ENCODE measurements at regions not wholly inside any gene's neighbourhood (a gene's known extent, or its start where the extent isn't known, plus 50 kb on each side); places are given as distances from the start of the nearest gene placed in this dataset.
"Not testable (repeated sequence)": the region's sequence is repeated elsewhere in the genome, so short reads cannot be mapped to it uniquely, and the experiment has no call there.

- dilution Hi-C loops (cut with MboI; ENCODE audit: extremely low pct_ligation_motif_present, low sequenced_read_pairs) = no loop called here
- Histone ChIP-seq H3K9ac (ENCODE audit: control insufficient read depth, extremely low read depth, insufficient read depth, low read length) (no peak overlapping the region), H3K27me3 (ENCODE audit: control insufficient read depth, extremely low read depth, insufficient read depth, low read length) (no peaks in the 10 kb centered on the region), H3K4me1 (ENCODE audit: control insufficient read depth, extremely low read depth, insufficient read depth, low read length) (no peaks in the 10 kb centered on the region), H3K36me3 (ENCODE audit: control insufficient read depth in 2 of 2, extremely low read depth in 1 of 2, insufficient read depth in 2 of 2, low read length in 2 of 2) (no peaks in the 10 kb centered on the region), H2AFZ (ENCODE audit: control insufficient read depth, low read length) (no peak overlapping the region), H4K20me1 (ENCODE audit: control insufficient read depth, extremely low read depth, insufficient read depth, low read length) (no peaks in the 10 kb centered on the region), H3K9me1 (ENCODE audit: control insufficient read depth, extremely low read depth, insufficient read depth, low read length) (no peaks in the 10 kb centered on the region), H3K4me2 (ENCODE audit: control insufficient read depth, extremely low read depth, insufficient read depth, low read depth, low read length) (no peak overlapping the region), H3K4me3 (ENCODE audit: control insufficient read depth in 2 of 3, extremely low read depth in 1 of 3, insufficient read depth in 2 of 3, low read depth in 1 of 3, low read length in 3 of 3) (no peak overlapping the region), H3K9me3 (ENCODE audit: control insufficient read depth, low read depth, low read length) (peaks cover 2% of the 10 kb centered on the region), H3K79me2 (ENCODE audit: control insufficient read depth, insufficient read depth, low read length) (no peaks in the 10 kb centered on the region), H3K27ac (ENCODE audit: control insufficient read depth, insufficient read depth, low read length) (no peak overlapping the region)
- DNase-seq (ENCODE audit: low read depth, low spot score) (no peak), FAIRE-seq (no peak)
- TF ChIP-seq CTCF (optimal IDR thresholded peaks at IDR 0.05 in 1 of 3, IDR thresholded peaks at IDR 0.05 in 1 of 3, conservative IDR thresholded peaks at IDR 0.05 in 1 of 3; ENCODE audit: extremely low read depth in 1 of 3, insufficient read depth in 2 of 3, low read length in 3 of 3) (no peak), EZH2 (IDR thresholded peaks at IDR 0.05; ENCODE audit: low read length) (no peak)
Observed at GRCh38 chr4:120555058-120555457, 367.5 kb downstream of the PRDM5 start.

DNA sequence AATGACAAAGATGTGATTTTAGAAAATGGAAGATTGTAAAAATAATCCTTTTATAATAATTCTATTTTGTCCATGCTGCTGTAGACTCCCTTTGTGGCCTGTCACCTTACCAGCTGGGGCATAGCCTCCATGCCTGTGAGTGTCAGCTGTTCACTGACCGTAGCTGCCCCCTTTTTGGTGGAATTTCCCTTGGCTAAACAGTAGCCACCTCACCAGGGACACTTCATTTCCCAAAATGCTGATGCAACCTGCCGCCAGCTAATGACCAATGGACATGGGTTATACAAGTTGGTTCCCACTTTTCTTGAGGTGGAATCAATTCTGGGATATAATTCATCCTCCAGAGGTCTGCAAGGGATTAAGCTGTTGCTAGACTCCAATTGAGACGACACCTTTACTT, 368.4 kb downstream of the PRDM5 start:
- DNase-seq (ENCODE audit: low read depth, low spot score) (no peak), FAIRE-seq (no peak)
- dilution Hi-C loops (cut with MboI; ENCODE audit: extremely low pct_ligation_motif_present, low sequenced_read_pairs) = no loop called here
- H2AFZ ChIP-seq (ENCODE audit: control insufficient read depth, low read length) = no peak overlapping the region
- no peaks in the 10 kb centered on the region for H3K9me1 ChIP-seq (ENCODE audit: control insufficient read depth, extremely low read depth, insufficient read depth, low read length)
- no peaks in the 10 kb centered on the region for H3K36me3 ChIP-seq (ENCODE audit: control insufficient read depth in 2 of 2, extremely low read depth in 1 of 2, insufficient read depth in 2 of 2, low read length in 2 of 2)
- no peaks in the 10 kb centered on the region for H3K79me2 ChIP-seq (ENCODE audit: control insufficient read depth, insufficient read depth, low read length)
- H3K27ac ChIP-seq (ENCODE audit: control insufficient read depth, insufficient read depth, low read length) = no peak overlapping the region
- H3K27me3 ChIP-seq (ENCODE audit: control insufficient read depth, extremely low read depth, insufficient read depth, low read length) = no peaks in the 10 kb centered on the region
- H3K4me3 ChIP-seq (ENCODE audit: control insufficient read depth in 2 of 3, extremely low read depth in 1 of 3, insufficient read depth in 2 of 3, low read depth in 1 of 3, low read length in 3 of 3) = no peak overlapping the region
- no peaks in the 10 kb centered on the region for H4K20me1 ChIP-seq (ENCODE audit: control insufficient read depth, extremely low read depth, insufficient read depth, low read length)
- H3K9me3 ChIP-seq (ENCODE audit: control insufficient read depth, low read depth, low read length) = peaks cover 2% of the 10 kb centered on the region
- H3K4me1 ChIP-seq (ENCODE audit: control insufficient read depth, extremely low read depth, insufficient read depth, low read length) = no peaks in the 10 kb centered on the region
- TF ChIP-seq CTCF (optimal IDR thresholded peaks at IDR 0.05 in 1 of 3, IDR thresholded peaks at IDR 0.05 in 1 of 3, conservative IDR thresholded peaks at IDR 0.05 in 1 of 3; ENCODE audit: extremely low read depth in 1 of 3, insufficient read depth in 2 of 3, low read length in 3 of 3) (no peak), EZH2 (IDR thresholded peaks at IDR 0.05; ENCODE audit: low read length) (no peak)
- H3K9ac ChIP-seq (ENCODE audit: control insufficient read depth, extremely low read depth, insufficient read depth, low read length) = no peak overlapping the region
- H3K4me2 ChIP-seq (ENCODE audit: control insufficient read depth, extremely low read depth, insufficient read depth, low read depth, low read length) = no peak overlapping the region

GRCh38 chr4:120550624-120551220, 371.8 kb downstream of the PRDM5 start:
- H3K27ac ChIP-seq (ENCODE audit: control insufficient read depth, insufficient read depth, low read length); dilution Hi-C loops (cut with MboI; ENCODE audit: extremely low pct_ligation_motif_present, low sequenced_read_pairs); H4K20me1 ChIP-seq (ENCODE audit: control insufficient read depth, extremely low read depth, insufficient read depth, low read length); H3K9ac ChIP-seq (ENCODE audit: control insufficient read depth, extremely low read depth, insufficient read depth, low read length); H3K27me3 ChIP-seq (ENCODE audit: control insufficient read depth, extremely low read depth, insufficient read depth, low read length); H3K9me3 ChIP-seq (ENCODE audit: control insufficient read depth, low read depth, low read length); H3K36me3 ChIP-seq (ENCODE audit: control insufficient read depth in 2 of 2, extremely low read depth in 1 of 2, insufficient read depth in 2 of 2, low read length in 2 of 2); H2AFZ ChIP-seq (ENCODE audit: control insufficient read depth, low read length); FAIRE-seq; H3K9me1 ChIP-seq (ENCODE audit: control insufficient read depth, extremely low read depth, insufficient read depth, low read length); H3K79me2 ChIP-seq (ENCODE audit: control insufficient read depth, insufficient read depth, low read length); H3K4me3 ChIP-seq (ENCODE audit: control insufficient read depth in 2 of 3, extremely low read depth in 1 of 3, insufficient read depth in 2 of 3, low read depth in 1 of 3, low read length in 3 of 3); H3K4me1 ChIP-seq (ENCODE audit: control insufficient read depth, extremely low read depth, insufficient read depth, low read length); DNase-seq (ENCODE audit: low read depth, low spot score); H3K4me2 ChIP-seq (ENCODE audit: control insufficient read depth, extremely low read depth, insufficient read depth, low read depth, low read length): not testable (repeated sequence)
